GM21367 (cell line): ENCODE measurements at regions not wholly inside any gene's neighbourhood (a gene's known extent, or its start where the extent isn't known, plus 50 kb on each side); places are given as distances from the start of the nearest gene placed in this dataset.
A peak's percentile ranks its signal among the peaks of the same experiment; 100 is the strongest.

Source experiments
- ATAC-seq: cut with Tn5 transposase; IDR thresholded peaks from one replicate; pipeline ENCODE4 v1.9.1; 2021; ENCODE audit not compliant: unreplicated experiment

- no peak for ATAC-seq
These were observed 210.9 kb upstream of the CST7 start for GRCh38 chr20:24738058-24738775.

DNA sequence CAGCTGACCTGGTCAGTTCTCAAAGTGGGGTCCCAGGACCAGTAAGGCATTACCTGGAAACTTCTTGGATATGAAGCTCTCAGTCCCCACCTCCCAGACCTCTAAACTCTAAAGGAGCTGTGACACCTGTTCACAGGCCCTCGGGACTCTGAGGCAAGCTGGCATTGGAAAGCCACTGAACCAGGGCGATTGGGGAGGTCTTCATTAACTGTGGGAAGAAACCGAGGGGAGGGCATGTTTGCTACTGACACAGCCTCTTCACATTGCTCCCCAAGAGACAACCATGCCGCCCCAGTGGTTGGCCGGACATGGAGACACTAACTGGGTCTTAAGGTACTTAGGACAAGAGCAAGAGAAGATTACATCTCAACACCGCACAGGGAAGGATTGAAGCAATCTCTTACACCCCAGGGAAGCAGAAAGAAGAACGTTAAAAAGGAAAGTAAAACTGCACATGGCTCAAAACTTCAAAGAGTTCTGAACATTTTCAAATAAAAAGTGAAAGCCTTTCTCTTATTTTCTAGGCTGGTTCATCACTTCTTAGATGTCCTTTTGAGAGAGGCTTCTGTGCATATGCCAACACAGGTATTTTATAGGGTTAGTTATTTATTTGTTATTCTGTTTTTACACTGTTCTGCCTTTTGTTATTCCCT, 210.0 kb upstream of the CST7 start:
- peak; percentile 59 for ATAC-seq

DNA sequence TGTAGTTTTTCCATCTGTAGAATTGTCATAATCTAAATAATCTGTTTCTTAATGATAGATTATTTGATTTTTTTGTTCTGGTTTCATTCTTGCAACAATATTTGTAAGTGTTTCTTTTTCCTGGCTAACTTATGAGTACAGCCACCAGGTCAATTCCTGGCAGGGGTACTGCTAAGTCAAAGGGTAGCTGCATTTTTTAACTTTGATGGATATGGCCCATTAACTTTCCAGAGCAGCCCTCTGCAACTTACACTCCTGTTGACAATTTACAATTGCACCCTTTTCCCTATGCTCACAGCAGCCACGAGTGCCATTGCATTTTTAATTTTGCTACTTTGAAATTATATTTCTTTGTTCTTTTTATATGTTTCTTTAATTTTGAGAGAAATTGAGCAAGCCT, 209.3 kb upstream of the CST7 start:
- no peak for ATAC-seq

DNA sequence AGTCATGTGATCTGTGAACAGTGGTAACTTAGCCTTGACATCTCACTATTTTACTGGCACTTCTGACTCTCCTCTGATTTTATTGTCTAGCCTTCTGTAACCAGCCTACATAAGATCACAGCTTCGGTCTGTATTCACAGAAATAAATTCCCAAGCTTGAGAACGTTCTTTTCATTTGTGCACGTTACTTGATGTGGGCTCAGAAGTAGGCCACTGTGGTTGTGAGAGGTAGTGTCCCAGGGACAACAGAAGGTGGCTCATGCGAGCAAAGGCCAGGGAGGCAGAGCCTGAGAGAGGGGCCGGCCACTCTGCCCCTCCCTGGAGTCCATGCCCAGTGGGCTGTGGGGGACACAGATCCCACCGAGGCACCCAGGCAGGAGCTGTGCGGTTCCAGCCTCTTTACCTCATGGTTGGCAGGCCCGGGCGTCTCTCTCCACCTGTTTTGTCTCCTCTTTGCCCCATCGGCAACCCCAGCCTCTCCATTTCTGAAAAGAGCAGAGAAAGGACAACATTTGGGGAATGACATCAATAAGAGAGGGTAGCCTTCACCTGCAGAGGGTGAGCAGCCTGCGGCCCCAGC, 207.5 kb upstream of the CST7 start:
- ATAC-seq = no peak

GRCh38 chr20:24742436-24742835, 206.6 kb upstream of the CST7 start:
- no peak for ATAC-seq

DNA sequence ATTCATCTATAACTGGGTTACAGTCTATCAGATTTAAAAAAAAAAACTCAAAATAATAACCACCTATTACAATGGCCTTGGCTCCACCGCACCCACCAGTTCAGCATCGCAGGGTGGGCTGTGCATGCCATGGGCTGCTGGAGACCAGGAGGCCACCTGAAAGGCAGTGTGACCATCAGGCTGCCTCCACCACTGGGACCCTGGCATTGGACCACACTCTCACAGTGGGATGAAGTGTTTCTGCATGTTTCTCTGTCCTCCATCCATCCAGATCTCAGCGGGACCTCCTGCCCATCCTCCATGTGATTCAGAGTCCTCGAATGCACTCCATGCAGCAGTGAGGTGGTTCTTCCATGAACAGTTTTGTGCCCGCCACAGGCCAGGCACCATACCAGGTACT, 206.1 kb upstream of the CST7 start:
- no peak for ATAC-seq

DNA sequence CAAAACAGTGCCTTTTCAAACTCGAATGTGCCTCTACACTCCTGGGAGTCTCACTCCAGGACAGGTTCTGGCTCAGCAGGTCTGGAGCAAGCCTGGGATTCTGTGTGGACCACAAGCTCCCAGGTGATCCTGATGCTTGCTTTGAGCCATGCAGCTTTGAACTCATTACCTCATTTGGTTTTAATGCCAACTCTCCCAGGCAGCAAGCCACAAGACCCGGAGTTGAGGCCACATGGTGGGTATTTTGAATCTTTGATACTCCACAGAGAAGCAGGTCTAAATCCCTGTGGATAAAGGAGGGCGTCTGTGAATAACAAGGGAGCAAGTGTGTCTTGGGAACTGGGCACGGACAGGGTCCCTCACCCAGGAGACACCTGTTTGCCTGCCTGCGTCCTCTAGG, 205.4 kb upstream of the CST7 start:
- no peak for ATAC-seq

- no peak for ATAC-seq
These were observed 204.3 kb upstream of the CST7 start for GRCh38 chr20:24744747-24745146.

- no peak for ATAC-seq
These were observed 203.9 kb upstream of the CST7 start for GRCh38 chr20:24745206-24745605.

- ATAC-seq = no peak
These were observed 203.3 kb upstream of the CST7 start for GRCh38 chr20:24745617-24746350.

DNA sequence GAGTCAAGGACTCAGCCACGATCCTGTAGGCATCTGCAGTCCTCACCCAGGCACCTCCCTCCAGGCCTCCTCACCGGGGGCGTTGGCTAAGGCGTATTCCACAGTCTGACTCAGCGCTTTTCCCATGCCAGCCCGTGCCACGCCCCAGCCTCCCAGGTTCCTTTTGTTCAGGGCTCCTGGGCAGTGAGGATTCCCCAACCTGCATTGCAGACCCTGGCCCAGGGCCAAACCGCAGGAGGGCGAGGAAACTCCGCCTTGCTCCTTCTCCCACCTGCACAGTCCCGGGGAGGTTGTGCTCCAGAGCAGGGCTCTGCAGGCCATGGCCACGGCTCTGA, 202.8 kb upstream of the CST7 start:
- no peak for ATAC-seq

- ATAC-seq = no peak
These were observed 201.9 kb upstream of the CST7 start for GRCh38 chr20:24747010-24747712.

DNA sequence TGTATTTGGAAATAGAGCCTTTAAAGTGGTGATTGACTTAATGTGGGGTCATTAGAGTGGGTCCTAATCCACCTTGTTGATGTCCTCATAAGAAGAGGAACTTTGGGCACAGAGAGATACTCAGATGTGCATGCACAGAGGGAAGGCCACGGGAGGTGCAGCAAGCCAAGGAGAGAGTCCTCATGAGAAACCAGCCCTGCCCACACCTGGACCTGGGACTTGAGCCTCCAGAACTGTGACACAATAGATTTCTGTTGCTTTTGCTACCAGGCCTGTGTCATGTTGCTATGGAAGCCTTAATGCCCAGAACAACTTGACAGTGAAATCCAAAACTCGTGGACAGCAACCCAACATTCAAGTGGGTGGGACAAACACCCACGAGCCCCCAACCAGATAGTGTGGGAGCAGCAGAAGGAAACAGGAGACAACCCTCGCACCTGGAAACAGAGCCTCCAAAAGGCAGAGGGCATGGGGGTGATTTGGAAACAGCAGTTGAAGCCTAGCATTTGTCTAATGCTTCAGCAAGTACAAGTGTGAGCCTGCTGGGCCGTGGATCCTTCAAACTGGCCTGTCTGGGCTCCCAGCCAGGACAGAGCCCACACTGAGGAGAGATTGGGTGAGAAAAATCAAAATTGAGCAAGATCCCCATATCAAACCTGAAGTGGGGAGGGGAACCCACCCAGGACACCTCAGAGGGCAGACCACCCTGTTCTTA, 201.0 kb upstream of the CST7 start:
- no peak for ATAC-seq

GRCh38 chr20:24751551-24751950, 197.5 kb upstream of the CST7 start:
- no peak for ATAC-seq

GRCh38 chr20:24752612-24753011, 196.5 kb upstream of the CST7 start:
- ATAC-seq = no peak

DNA sequence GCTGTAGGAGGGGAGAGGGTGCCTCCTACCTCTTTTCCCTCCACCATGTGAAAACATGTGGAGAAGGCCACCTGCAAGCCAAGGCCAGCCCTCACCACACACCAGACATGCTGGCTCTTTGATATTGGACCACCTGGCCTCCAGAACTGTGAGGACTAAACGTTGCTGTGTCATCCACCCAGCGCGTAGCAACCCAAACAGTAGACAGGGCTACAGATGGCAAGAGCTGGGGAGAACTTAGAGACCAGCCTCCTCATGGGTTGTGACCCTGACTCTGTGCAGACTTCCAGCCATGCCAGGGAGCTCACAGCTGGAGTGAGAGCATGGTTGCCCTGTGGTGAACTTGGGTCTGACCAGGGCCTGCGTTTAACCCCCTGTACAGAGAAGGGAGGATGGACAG, 195.9 kb upstream of the CST7 start:
- no peak for ATAC-seq

GRCh38 chr20:24754691-24755090, 194.4 kb upstream of the CST7 start:
- no peak for ATAC-seq

- no peak for ATAC-seq
These were observed 193.6 kb upstream of the CST7 start for GRCh38 chr20:24755411-24755922.

GRCh38 chr20:24756292-24757025, 192.6 kb upstream of the CST7 start:
- no peak for ATAC-seq
